SK-N-SH (cell line): ENCODE measurements at regions not wholly inside any gene's neighbourhood (a gene's known extent, or its start where the extent isn't known, plus 50 kb on each side); places are given as distances from the start of the nearest gene placed in this dataset.

Source experiments
- CTCF ChIA-PET: fragments of 300-600, 350-600 bp; formaldehyde crosslinking; extraction: SDS; loops from one replicate; lab custom pipeline; 2021; lab: Yijun Ruan, JAX
- POLR2A ChIA-PET: fragments of 350-600 bp; sonication (Branson Sonifier 250); formaldehyde crosslinking; extraction: SDS; loops from one replicate; lab custom pipeline; 2020; ENCODE audit warnings: antibody characterized with exemption, inconsistent platforms; lab: Yijun Ruan, JAX
- DNase-seq: peaks from one replicate; pipeline ENCODE4 v3.0.0; 2012
- H2AFZ ChIP-seq: fragments of 200-600 bp; sonication (generic); 2 replicates; pipeline ENCODE4 v1.8.1; 2016; ENCODE audit warnings: antibody characterized with exemption, mild to moderate bottlenecking, low read depth
- H3F3A ChIP-seq: fragments of 200-600 bp; sonication (generic); replicated peaks from 2 replicates; pipeline ENCODE3; 2016; ENCODE audit warnings: antibody characterized with exemption, mild to moderate bottlenecking; ENCODE audit not compliant: insufficient read depth
- H3K27ac ChIP-seq, 2 experiments: fragments of 200-500 bp in 1 of 2; fragments of 200-600 bp in 1 of 2; sonication (Bioruptor generic) in 1 of 2; sonication (generic), shearing (Covaris generic) in 1 of 2; 2 replicates each; pipeline versions ENCODE4 v1.5.1 to v1.6.1; 2014 to 2016; ENCODE audit warnings: low read depth in 2 of 2, inconsistent platforms in 1 of 2, low read length in 1 of 2, mild to moderate bottlenecking in 1 of 2, mixed read lengths in 1 of 2
- H3K27me3 ChIP-seq: fragments of 200-600 bp; sonication (generic), shearing (Covaris generic); 2 replicates; pipeline ENCODE4 v1.6.1; 2016; ENCODE audit warnings: mixed run types; ENCODE audit not compliant: insufficient read depth
- H3K36me3 ChIP-seq, 2 experiments: fragments of 200-500 bp in 1 of 2; fragments of 200-600 bp in 1 of 2; sonication (Bioruptor generic) in 1 of 2; sonication (generic) in 1 of 2; replicated peaks in 1 of 2; 2 replicates each; pipeline versions ENCODE3 to v1.5.1; 2014 to 2016; ENCODE audit warnings: low read length in 1 of 2, mild to moderate bottlenecking in 1 of 2; ENCODE audit not compliant: insufficient read depth in 2 of 2, control insufficient read depth in 1 of 2
- H3K4me1 ChIP-seq, 2 experiments: fragments of 200-500 bp in 1 of 2; fragments of 200-600 bp in 1 of 2; sonication (Bioruptor generic) in 1 of 2; sonication (generic), shearing (Covaris generic) in 1 of 2; 2 replicates each; pipeline versions ENCODE4 v1.5.1 to v1.6.1; 2014 to 2016; ENCODE audit warnings: low read depth in 1 of 2, low read length in 1 of 2, mixed run types in 1 of 2; ENCODE audit not compliant: insufficient read depth in 2 of 2, control insufficient read depth in 1 of 2
- H3K4me2 ChIP-seq: fragments of 200-600 bp; sonication (generic), shearing (Covaris generic); 2 replicates; pipeline ENCODE4 v1.6.1; 2017; ENCODE audit warnings: mixed run types
- H3K4me3 ChIP-seq, 2 experiments: fragments of 200-500 bp in 1 of 2; fragments of 200-600 bp in 1 of 2; sonication (Bioruptor generic) in 1 of 2; sonication (generic), shearing (Covaris generic) in 1 of 2; 2 replicates each; pipeline versions ENCODE4 v1.5.1 to v1.8.1; 2014 to 2016; ENCODE audit warnings: low read depth in 2 of 2, inconsistent platforms in 1 of 2, low read length in 1 of 2, mild to moderate bottlenecking in 1 of 2, mixed read lengths in 1 of 2, moderate library complexity in 1 of 2
- H3K79me2 ChIP-seq: fragments of 200-600 bp; sonication (generic); 2 replicates; pipeline ENCODE4 v1.8.1; 2017; ENCODE audit warnings: mild to moderate bottlenecking; ENCODE audit not compliant: insufficient read depth
- H3K9ac ChIP-seq: fragments of 200-600 bp; sonication (generic); 2 replicates; pipeline ENCODE4 v1.6.1; 2017; ENCODE audit warnings: mixed run types
- H3K9me2 ChIP-seq: fragments of 200-600 bp; sonication (generic); 2 replicates; pipeline ENCODE4 v1.6.1; 2017; ENCODE audit warnings: mixed run types
- H3K9me3 ChIP-seq: fragments of 200-600 bp; sonication (generic); 2 replicates; pipeline ENCODE4 v1.6.1; 2017; ENCODE audit warnings: mixed run types, mild to moderate bottlenecking, moderate library complexity
- H4K20me1 ChIP-seq: fragments of 200-600 bp; sonication (generic); 2 replicates; pipeline ENCODE4 v1.6.1; 2017; ENCODE audit warnings: mild to moderate bottlenecking, mixed run types; ENCODE audit not compliant: insufficient read depth
- CHD2 ChIP-seq: fragments of 150-350 bp; IDR thresholded peaks from 2 replicates; pipeline ENCODE4 v1.6.1; 2018; ENCODE audit warnings: low read length; ENCODE audit not compliant: partially characterized antibody
- ELF1 ChIP-seq: IDR thresholded peaks from 2 replicates; pipeline ENCODE4 v1.4.0; 2012
- FOSL2 ChIP-seq: IDR thresholded peaks from 2 replicates; pipeline ENCODE4 v1.4.0; 2012; ENCODE audit warnings: low read depth, mild to moderate bottlenecking, moderate library complexity, borderline replicate concordance
- FOXM1 ChIP-seq: IDR thresholded peaks from 2 replicates; pipeline ENCODE4 v1.4.0; 2012; ENCODE audit warnings: low read depth, mild to moderate bottlenecking
- GABPA ChIP-seq: IDR thresholded peaks from 2 replicates; pipeline ENCODE4 v1.4.0; 2012; ENCODE audit warnings: low read depth, mild to moderate bottlenecking
- GATA2 ChIP-seq: sonication (generic); formaldehyde crosslinking; IDR thresholded peaks from 2 replicates; pipeline ENCODE4 v1.5.0; 2020; ENCODE audit warnings: mild to moderate bottlenecking, missing genetic modification reagents
- JUND ChIP-seq: IDR thresholded peaks from 2 replicates; pipeline ENCODE4 v1.4.0; 2012
- NFIC ChIP-seq: IDR thresholded peaks from 2 replicates; pipeline ENCODE4 v1.4.0; 2012; ENCODE audit warnings: borderline replicate concordance
- NRF1 ChIP-seq: IDR thresholded peaks from 2 replicates; pipeline ENCODE4 v1.6.1; 2012; ENCODE audit warnings: low read depth, mild to moderate bottlenecking, low read length
- RAD21 ChIP-seq: IDR thresholded peaks from 2 replicates; pipeline ENCODE4 v1.6.1; 2012; ENCODE audit warnings: mild to moderate bottlenecking, low read length
- RCOR1 ChIP-seq: fragments of 150-350 bp; IDR thresholded peaks from 2 replicates; pipeline ENCODE4 v1.6.1; 2017; ENCODE audit warnings: antibody characterized with exemption, low read length
- RXRA ChIP-seq: IDR thresholded peaks from 2 replicates; pipeline ENCODE4 v1.4.0; 2012; ENCODE audit warnings: low read depth, mild to moderate bottlenecking, borderline replicate concordance
- SMC3 ChIP-seq: IDR thresholded peaks from 2 replicates; pipeline ENCODE4 v1.6.1; 2012; ENCODE audit warnings: low read depth, low read length, improper control_type of control experiment
- TAF1 ChIP-seq: IDR thresholded peaks from 2 replicates; pipeline ENCODE4 v1.6.1; 2012; ENCODE audit warnings: low read depth, mild to moderate bottlenecking, low read length, moderate library complexity, borderline replicate concordance
- TCF12 ChIP-seq: IDR thresholded peaks from 2 replicates; pipeline ENCODE4 v1.4.0; 2012
- TEAD4 ChIP-seq: IDR thresholded peaks from 2 replicates; pipeline ENCODE4 v1.4.0; 2012; ENCODE audit warnings: mild to moderate bottlenecking, borderline replicate concordance; ENCODE audit not compliant: insufficient read depth
- YY1 ChIP-seq: IDR thresholded peaks from 2 replicates; pipeline ENCODE4 v1.4.0; 2012; ENCODE audit warnings: low read depth, mild to moderate bottlenecking
- TF ChIP-seq, protein P1 (sequence below): fragments of 150-350 bp; IDR thresholded peaks from 2 replicates; pipeline ENCODE4 v1.6.1; 2017; ENCODE audit warnings: antibody characterized with exemption, low read length, low read depth, borderline replicate concordance
- TF ChIP-seq, protein P2 (sequence below): IDR thresholded peaks from 2 replicates; pipeline ENCODE4 v1.6.1; 2012; ENCODE audit warnings: mild to moderate bottlenecking, low read depth, low read length, moderate library complexity
- TF ChIP-seq, protein P3 (sequence below): fragments of 150-350 bp; IDR thresholded peaks from 2 replicates; pipeline ENCODE4 v1.6.1; 2016; ENCODE audit warnings: mild to moderate bottlenecking, low read depth, low read length

DNA sequence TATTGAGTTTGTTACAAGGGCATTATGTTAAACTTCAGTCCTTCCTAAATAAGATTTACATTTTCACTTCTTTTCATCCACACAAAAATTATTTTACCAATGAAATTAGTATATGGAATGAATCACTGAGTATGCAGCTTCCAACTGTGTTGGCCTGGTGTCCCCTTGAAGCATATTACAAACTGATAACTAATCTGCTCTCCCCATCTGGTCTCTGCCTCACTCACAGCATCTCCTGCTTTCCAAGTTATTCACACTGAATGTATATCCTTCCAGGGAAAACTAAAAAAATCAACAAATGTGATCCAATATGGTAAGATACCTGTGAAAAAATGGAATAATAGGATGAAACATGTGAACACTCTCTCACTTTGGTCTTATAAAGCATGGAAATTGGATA, 90.0 kb upstream of the NYAP2 start:
- Histone ChIP-seq H3K36me3 (no peaks in the 10 kb centered on the region), H3K9me3 (no peaks in the 10 kb centered on the region), H3K79me2 (no peaks in the 10 kb centered on the region), H3K9ac (no peak overlapping the region), H3K4me3 (no peak overlapping the region), H3K27ac (no peak overlapping the region), H3F3A (no peaks in the 10 kb centered on the region), H3K27me3 (no peaks in the 10 kb centered on the region), H3K9me2 (no peaks in the 10 kb centered on the region), H3K4me2 (no peak overlapping the region), H4K20me1 (no peaks in the 10 kb centered on the region), H3K4me1 (no peaks in the 10 kb centered on the region; a peak in 1 of 4 replicates), H2AFZ (no peak overlapping the region)
- no peak for DNase-seq
- ChIA-PET POLR2A (no interaction called here), CTCF (interaction anchor here (1.3 kb wide), 1 partner anchor 27 kb away, joined by 6 read pairs; no protein-coding TSS in a partner anchor)
- TF ChIP-seq GATA2 (CRISPR knock-in tag) (no peak), RAD21 (no peak), CHD2 (no peak), FOSL2 (no peak), NRF1 (no peak), ELF1 (no peak), NFIC (no peak), TEAD4 (no peak), YY1 (no peak), FOXM1 (no peak), JUND (no peak), GABPA (no peak), RXRA (no peak), TCF12 (no peak), TAF1 (no peak), SMC3 (no peak), RCOR1 (no peak)
- TF ChIP-seq, protein P1, sequence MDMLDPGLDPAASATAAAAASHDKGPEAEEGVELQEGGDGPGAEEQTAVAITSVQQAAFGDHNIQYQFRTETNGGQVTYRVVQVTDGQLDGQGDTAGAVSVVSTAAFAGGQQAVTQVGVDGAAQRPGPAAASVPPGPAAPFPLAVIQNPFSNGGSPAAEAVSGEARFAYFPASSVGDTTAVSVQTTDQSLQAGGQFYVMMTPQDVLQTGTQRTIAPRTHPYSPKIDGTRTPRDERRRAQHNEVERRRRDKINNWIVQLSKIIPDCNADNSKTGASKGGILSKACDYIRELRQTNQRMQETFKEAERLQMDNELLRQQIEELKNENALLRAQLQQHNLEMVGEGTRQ, result no peak
- TF ChIP-seq, protein P2, sequence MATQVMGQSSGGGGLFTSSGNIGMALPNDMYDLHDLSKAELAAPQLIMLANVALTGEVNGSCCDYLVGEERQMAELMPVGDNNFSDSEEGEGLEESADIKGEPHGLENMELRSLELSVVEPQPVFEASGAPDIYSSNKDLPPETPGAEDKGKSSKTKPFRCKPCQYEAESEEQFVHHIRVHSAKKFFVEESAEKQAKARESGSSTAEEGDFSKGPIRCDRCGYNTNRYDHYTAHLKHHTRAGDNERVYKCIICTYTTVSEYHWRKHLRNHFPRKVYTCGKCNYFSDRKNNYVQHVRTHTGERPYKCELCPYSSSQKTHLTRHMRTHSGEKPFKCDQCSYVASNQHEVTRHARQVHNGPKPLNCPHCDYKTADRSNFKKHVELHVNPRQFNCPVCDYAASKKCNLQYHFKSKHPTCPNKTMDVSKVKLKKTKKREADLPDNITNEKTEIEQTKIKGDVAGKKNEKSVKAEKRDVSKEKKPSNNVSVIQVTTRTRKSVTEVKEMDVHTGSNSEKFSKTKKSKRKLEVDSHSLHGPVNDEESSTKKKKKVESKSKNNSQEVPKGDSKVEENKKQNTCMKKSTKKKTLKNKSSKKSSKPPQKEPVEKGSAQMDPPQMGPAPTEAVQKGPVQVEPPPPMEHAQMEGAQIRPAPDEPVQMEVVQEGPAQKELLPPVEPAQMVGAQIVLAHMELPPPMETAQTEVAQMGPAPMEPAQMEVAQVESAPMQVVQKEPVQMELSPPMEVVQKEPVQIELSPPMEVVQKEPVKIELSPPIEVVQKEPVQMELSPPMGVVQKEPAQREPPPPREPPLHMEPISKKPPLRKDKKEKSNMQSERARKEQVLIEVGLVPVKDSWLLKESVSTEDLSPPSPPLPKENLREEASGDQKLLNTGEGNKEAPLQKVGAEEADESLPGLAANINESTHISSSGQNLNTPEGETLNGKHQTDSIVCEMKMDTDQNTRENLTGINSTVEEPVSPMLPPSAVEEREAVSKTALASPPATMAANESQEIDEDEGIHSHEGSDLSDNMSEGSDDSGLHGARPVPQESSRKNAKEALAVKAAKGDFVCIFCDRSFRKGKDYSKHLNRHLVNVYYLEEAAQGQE, result no peak
- TF ChIP-seq, protein P3, sequence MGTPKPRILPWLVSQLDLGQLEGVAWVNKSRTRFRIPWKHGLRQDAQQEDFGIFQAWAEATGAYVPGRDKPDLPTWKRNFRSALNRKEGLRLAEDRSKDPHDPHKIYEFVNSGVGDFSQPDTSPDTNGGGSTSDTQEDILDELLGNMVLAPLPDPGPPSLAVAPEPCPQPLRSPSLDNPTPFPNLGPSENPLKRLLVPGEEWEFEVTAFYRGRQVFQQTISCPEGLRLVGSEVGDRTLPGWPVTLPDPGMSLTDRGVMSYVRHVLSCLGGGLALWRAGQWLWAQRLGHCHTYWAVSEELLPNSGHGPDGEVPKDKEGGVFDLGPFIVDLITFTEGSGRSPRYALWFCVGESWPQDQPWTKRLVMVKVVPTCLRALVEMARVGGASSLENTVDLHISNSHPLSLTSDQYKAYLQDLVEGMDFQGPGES, result no peak
